Hematopoietic multipotent progenitor cell treated with erythropoietin and hydrocortisone succinate and interleukin-3 and kit ligand, for 8 days (in vitro differentiated cells): ENCODE measurements at regions not wholly inside any gene's neighbourhood (a gene's known extent, or its start where the extent isn't known, plus 50 kb on each side); places are given as distances from the start of the nearest gene placed in this dataset.
"Not testable (repeated sequence)": the region's sequence is repeated elsewhere in the genome, so short reads cannot be mapped to it uniquely, and the experiment has no call there.

Source experiments
- DNase-seq: peaks from one replicate; pipeline ENCODE4 v3.0.0-alpha.2; 2015

GRCh38 chr10:65100881-65101280 is 1579.7 kb downstream of the REEP3 start:
- not testable (repeated sequence) for DNase-seq

GRCh38 chr10:65110009-65110408 is 1588.8 kb downstream of the REEP3 start:
- DNase-seq, result no peak

GRCh38 chr10:65111059-65111458 is 1589.9 kb downstream of the REEP3 start:
- not testable (repeated sequence) for DNase-seq

- DNase-seq, result no peak
Observed at GRCh38 chr10:65112573-65112972, 1591.4 kb downstream of the REEP3 start.

- DNase-seq, result no peak
Observed at GRCh38 chr10:65123120-65123519, 1601.9 kb downstream of the REEP3 start.

GRCh38 chr10:65125212-65125611 is 1604.0 kb downstream of the REEP3 start:
- DNase-seq, result no peak

GRCh38 chr10:65126288-65126687 is 1605.1 kb downstream of the REEP3 start:
- DNase-seq, result no peak

- DNase-seq, result no peak
Observed at GRCh38 chr10:65128277-65128676, 1607.1 kb downstream of the REEP3 start.

- no peak for DNase-seq
Observed at GRCh38 chr10:65130162-65130758, 1609.1 kb downstream of the REEP3 start.

GRCh38 chr10:65133652-65134051 is 1612.5 kb downstream of the REEP3 start:
- DNase-seq, result no peak

GRCh38 chr10:65135508-65135907 is 1614.3 kb downstream of the REEP3 start:
- DNase-seq, result no peak

- DNase-seq, result no peak
Observed at GRCh38 chr10:65142641-65143435, 1621.6 kb downstream of the REEP3 start.

GRCh38 chr10:65143723-65144122 is 1622.5 kb downstream of the REEP3 start:
- DNase-seq, result no peak

GRCh38 chr10:65149878-65150277 is 1628.7 kb downstream of the REEP3 start:
- no peak for DNase-seq

- no peak for DNase-seq
Observed at GRCh38 chr10:65166272-65166671, 1645.1 kb downstream of the REEP3 start.

- no peak for DNase-seq
Observed at GRCh38 chr10:65172249-65172648, 1651.0 kb downstream of the REEP3 start.

GRCh38 chr10:65176994-65177393 is 1655.8 kb downstream of the REEP3 start:
- DNase-seq, result no peak

GRCh38 chr10:65183236-65183635 is 1662.0 kb downstream of the REEP3 start:
- no peak for DNase-seq

- DNase-seq, result not testable (repeated sequence)
Observed at GRCh38 chr10:65186668-65187067, 1665.5 kb downstream of the REEP3 start.

- no peak for DNase-seq
Observed at GRCh38 chr10:65194126-65194525, 1672.9 kb downstream of the REEP3 start.

- no peak for DNase-seq
Observed at GRCh38 chr10:65194555-65194954, 1673.4 kb downstream of the REEP3 start.

GRCh38 chr10:65196111-65196510 is 1674.9 kb downstream of the REEP3 start:
- DNase-seq, result no peak

- no peak for DNase-seq
Observed at GRCh38 chr10:65197935-65198334, 1676.7 kb downstream of the REEP3 start.

GRCh38 chr10:65201491-65201890 is 1680.3 kb downstream of the REEP3 start:
- no peak for DNase-seq

GRCh38 chr10:65204999-65205398 is 1683.8 kb downstream of the REEP3 start:
- no peak for DNase-seq
